ENCODE measurements at regions not wholly inside any gene's neighbourhood (a gene's known extent, or its start where the extent isn't known, plus 50 kb on each side); places are given as distances from the start of the nearest gene placed in this dataset.

- TF ChIP-seq, protein P1, sequence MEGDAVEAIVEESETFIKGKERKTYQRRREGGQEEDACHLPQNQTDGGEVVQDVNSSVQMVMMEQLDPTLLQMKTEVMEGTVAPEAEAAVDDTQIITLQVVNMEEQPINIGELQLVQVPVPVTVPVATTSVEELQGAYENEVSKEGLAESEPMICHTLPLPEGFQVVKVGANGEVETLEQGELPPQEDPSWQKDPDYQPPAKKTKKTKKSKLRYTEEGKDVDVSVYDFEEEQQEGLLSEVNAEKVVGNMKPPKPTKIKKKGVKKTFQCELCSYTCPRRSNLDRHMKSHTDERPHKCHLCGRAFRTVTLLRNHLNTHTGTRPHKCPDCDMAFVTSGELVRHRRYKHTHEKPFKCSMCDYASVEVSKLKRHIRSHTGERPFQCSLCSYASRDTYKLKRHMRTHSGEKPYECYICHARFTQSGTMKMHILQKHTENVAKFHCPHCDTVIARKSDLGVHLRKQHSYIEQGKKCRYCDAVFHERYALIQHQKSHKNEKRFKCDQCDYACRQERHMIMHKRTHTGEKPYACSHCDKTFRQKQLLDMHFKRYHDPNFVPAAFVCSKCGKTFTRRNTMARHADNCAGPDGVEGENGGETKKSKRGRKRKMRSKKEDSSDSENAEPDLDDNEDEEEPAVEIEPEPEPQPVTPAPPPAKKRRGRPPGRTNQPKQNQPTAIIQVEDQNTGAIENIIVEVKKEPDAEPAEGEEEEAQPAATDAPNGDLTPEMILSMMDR (IDR thresholded peaks at IDR 0.05; ENCODE audit: extremely low read depth, missing control alignments) = no peak
- no peak for DNase-seq (ENCODE audit: low spot score)
These were observed 212.2 kb downstream of the HS3ST1 start for GRCh38 chr4:11216520-11216919.

DNA sequence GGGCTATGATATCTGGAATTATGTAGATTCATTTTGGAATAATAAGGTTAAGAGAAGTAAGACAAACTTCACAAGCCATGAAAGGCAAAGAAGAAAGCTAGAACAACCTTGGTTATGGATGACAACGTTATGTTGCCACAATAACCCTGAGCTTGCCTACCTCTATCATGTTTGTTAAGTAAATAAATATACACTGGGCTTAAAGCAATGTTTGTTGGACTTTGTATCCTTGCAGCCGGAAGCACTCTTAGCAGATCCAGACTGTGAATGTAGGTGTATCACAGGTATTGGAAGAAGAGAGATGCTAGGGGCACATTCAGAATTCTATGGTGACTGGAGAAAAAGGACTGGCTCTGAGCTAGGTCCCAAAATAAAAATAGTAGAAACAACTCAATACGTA, 214.4 kb downstream of the HS3ST1 start:
- TF ChIP-seq, protein P1 (IDR thresholded peaks at IDR 0.05; ENCODE audit: extremely low read depth, missing control alignments) = no peak

GRCh38 chr4:11209826-11210225, 218.9 kb downstream of the HS3ST1 start:
- DNase-seq (ENCODE audit: low spot score) = no peak
- TF ChIP-seq, protein P1 (IDR thresholded peaks at IDR 0.05; ENCODE audit: extremely low read depth, missing control alignments) = no peak

More for the DNA sequence above, 214.4 kb downstream of the HS3ST1 start:
- DNase-seq (ENCODE audit: low spot score) = no peak

- no peak for DNase-seq (ENCODE audit: low spot score)
- TF ChIP-seq, protein P1 (IDR thresholded peaks at IDR 0.05; ENCODE audit: extremely low read depth, missing control alignments) = no peak
These were observed 227.4 kb downstream of the HS3ST1 start for GRCh38 chr4:11201256-11201655.

DNA sequence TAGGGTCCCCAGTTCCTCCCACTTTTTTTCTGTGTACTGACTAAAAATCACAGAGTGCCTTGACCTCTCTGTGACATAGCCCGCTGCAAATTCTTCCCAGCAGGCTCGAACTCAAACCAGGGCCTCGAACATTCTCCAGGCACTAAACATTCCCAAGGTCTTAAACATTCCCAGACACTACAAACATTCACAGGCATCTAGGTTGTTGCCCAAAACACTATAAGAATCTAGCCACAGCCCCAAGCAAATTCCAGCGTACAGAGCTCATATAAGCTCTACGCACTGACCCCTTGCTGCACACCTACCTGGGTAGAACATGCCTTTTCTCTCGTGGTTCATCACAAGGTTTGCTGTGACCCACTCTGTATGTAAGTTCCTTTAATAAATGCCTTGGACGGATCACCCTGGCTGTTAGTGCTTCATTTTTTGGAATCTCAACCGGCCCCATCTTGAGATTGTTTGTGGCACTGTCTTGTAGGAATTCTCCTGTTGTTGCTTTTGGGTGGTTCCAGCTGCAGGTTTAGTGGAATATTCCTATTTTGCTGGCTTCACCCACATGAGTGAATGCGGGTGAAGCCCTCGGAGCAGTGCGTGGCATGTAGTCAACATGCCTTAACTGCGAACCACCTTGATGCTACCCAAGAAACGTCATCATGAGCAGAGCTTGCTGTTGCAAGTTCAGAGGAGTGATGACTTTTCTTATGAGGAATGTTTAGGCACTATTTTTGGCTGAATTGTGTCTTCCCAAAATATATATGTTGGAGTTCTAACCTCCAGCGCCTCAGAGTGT, 230.0 kb downstream of the HS3ST1 start:
- TF ChIP-seq, protein P1 (IDR thresholded peaks at IDR 0.05; ENCODE audit: extremely low read depth, missing control alignments) = no peak
- no peak for DNase-seq (ENCODE audit: low spot score)

- DNase-seq (ENCODE audit: low spot score) = no peak
- TF ChIP-seq, protein P1 (IDR thresholded peaks at IDR 0.05; ENCODE audit: extremely low read depth, missing control alignments) = no peak
These were observed 230.9 kb downstream of the HS3ST1 start for GRCh38 chr4:11197631-11198341.

DNA sequence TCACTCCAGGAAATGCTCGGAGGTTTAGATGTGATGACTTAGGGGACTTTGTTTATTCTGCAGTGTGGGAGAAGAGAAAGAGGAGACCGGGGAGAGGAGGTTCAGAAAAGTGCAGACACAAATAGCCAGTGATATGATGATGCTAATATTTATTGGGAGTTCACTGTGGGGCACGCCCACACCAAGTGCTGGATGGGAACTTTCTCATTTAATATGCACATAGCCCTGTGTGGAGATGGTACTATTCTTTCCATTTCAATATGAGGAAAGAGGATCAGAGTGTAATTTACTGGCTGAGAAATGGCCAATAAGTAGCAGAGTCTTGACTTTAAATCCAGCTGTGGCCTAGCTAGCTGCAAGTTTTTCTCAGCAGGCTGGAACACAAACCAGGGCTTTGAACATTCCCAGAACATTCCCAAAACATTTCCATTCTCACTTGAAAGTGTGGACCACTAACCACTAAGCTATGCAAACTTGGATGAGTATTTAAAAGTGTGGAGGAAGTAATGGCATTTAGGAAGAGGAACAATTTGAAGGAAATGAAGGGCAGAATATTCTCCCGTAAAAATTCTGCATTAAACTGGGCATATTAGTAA, 231.7 kb downstream of the HS3ST1 start:
- no peak for DNase-seq (ENCODE audit: low spot score)
- TF ChIP-seq, protein P1 (IDR thresholded peaks at IDR 0.05; ENCODE audit: extremely low read depth, missing control alignments) = no peak
